H1 (cell line): ENCODE measurements at regions not wholly inside any gene's neighbourhood (a gene's known extent, or its start where the extent isn't known, plus 50 kb on each side); places are given as distances from the start of the nearest gene placed in this dataset.

Experiments
- CTCF ChIA-PET: fragments of 300-600 bp; sonication (Branson Sonifier 250); formaldehyde crosslinking; loops from one replicate; lab custom pipeline; 2021; ENCODE audit not compliant: partially characterized antibody; lab: Charles Lee
- POLR2A ChIA-PET: fragments of 300-600 bp; sonication (Branson Sonifier 250); formaldehyde crosslinking; loops from one replicate; lab custom pipeline; 2021; ENCODE audit warnings: inconsistent platforms; ENCODE audit not compliant: partially characterized antibody; lab: Charles Lee
- DNase-seq, 2 experiments: peaks; one replicate each; pipeline versions ENCODE4 v3.0.0 to v3.0.0-alpha.2; 2010 to 2022; ENCODE audit warnings: low spot score in 2 of 2, low read depth in 1 of 2, mixed read lengths in 1 of 2
- FAIRE-seq: peaks from 2 replicates; lab custom pipeline; 2011; peaks lifted over from hg19 to GRCh38; lab: Jason Lieb, UNC
- H2AFZ ChIP-seq: 2 replicates; pipeline ENCODE4 v1.8.1; 2012; ENCODE audit warnings: low read length, inconsistent platforms
- H2AK5ac ChIP-seq: 2 replicates; pipeline ENCODE4 v1.6.1; 2013; ENCODE audit warnings: low read depth, low read length
- H2BK120ac ChIP-seq: replicated peaks from 2 replicates; pipeline ENCODE3; 2013; ENCODE audit warnings: low read depth, low read length, inconsistent platforms
- H2BK12ac ChIP-seq: 2 replicates; pipeline ENCODE4 v1.6.1; 2013; ENCODE audit warnings: low read depth, low read length
- H2BK15ac ChIP-seq: 2 replicates; pipeline ENCODE4 v1.6.1; 2013; ENCODE audit warnings: low read length
- H2BK20ac ChIP-seq: 2 replicates; pipeline ENCODE4 v1.6.1; 2013; ENCODE audit warnings: low read length
- H2BK5ac ChIP-seq: 2 replicates; pipeline ENCODE4 v1.6.1; 2013; ENCODE audit warnings: low read depth, low read length
- H3K14ac ChIP-seq: 2 replicates; pipeline ENCODE4 v1.6.1; 2013; ENCODE audit warnings: inconsistent platforms; ENCODE audit not compliant: insufficient read length
- H3K18ac ChIP-seq: 2 replicates; pipeline ENCODE4 v1.6.1; 2013; ENCODE audit warnings: low read length; ENCODE audit errors: extremely low read depth
- H3K23ac ChIP-seq: 2 replicates; pipeline ENCODE4 v1.6.1; 2013; ENCODE audit warnings: inconsistent platforms; ENCODE audit not compliant: insufficient read length
- H3K23me2 ChIP-seq: 2 replicates; pipeline ENCODE4 v1.6.1; 2013; ENCODE audit warnings: low read depth, low read length
- H3K27ac ChIP-seq: 2 replicates; pipeline ENCODE4 v1.6.1; 2011; ENCODE audit warnings: low read depth, low read length, inconsistent platforms
- H3K27me3 ChIP-seq, 4 experiments: replicated peaks in 1 of 4; 1 replicate in 1 of 4; 2 replicates in 3 of 4; pipeline versions ENCODE4 v1.6.1 to v1.8.1; 2011 to 2013; ENCODE audit warnings: low read length in 3 of 4, mild to moderate bottlenecking in 3 of 4, inconsistent platforms in 2 of 4, mixed read lengths in 2 of 4, moderate library complexity in 1 of 4; ENCODE audit not compliant: control insufficient read depth in 3 of 4, insufficient read depth in 3 of 4; ENCODE audit errors: extremely low read depth in 1 of 4
- H3K36me3 ChIP-seq, 4 experiments: 2 replicates each; pipeline versions ENCODE4 v1.6.1 to v1.8.1; 2011 to 2013; ENCODE audit warnings: mild to moderate bottlenecking in 4 of 4, low read length in 3 of 4, moderate library complexity in 2 of 4, control low read depth in 1 of 4, inconsistent platforms in 1 of 4; ENCODE audit not compliant: insufficient read depth in 4 of 4, control insufficient read depth in 2 of 4
- H3K4ac ChIP-seq: replicated peaks from 2 replicates; pipeline ENCODE3; 2013; ENCODE audit warnings: low read length, low read depth, mixed read lengths, inconsistent platforms; ENCODE audit not compliant: insufficient read length
- H3K4me1 ChIP-seq, 4 experiments: replicated peaks in 1 of 4; 1 replicate in 1 of 4; 2 replicates in 3 of 4; pipeline versions ENCODE4 v1.6.1 to v1.8.1; 2011 to 2013; ENCODE audit warnings: low read length in 3 of 4, inconsistent platforms in 2 of 4, mixed read lengths in 1 of 4; ENCODE audit not compliant: insufficient read depth in 4 of 4, control insufficient read depth in 3 of 4
- H3K4me2 ChIP-seq, 2 experiments: 2 replicates each; pipeline versions ENCODE4 v1.6.1 to v1.8.1; 2011 to 2013; ENCODE audit warnings: low read depth in 2 of 2, low read length in 2 of 2, control low read depth in 1 of 2, inconsistent platforms in 1 of 2, mild to moderate bottlenecking in 1 of 2; ENCODE audit not compliant: insufficient read depth in 1 of 2
- H3K4me3 ChIP-seq, 4 experiments: fragments of 200-600, 300-600 bp in 1 of 4; sonication (generic), shearing (Covaris generic), sonication (Bioruptor Twin) in 1 of 4; 2 replicates each; pipeline versions ENCODE4 v1.5.1 to v1.8.1; 2011 to 2016; ENCODE audit warnings: low read length in 4 of 4, low read depth in 3 of 4, control low read depth in 2 of 4, inconsistent platforms in 2 of 4, mild to moderate bottlenecking in 2 of 4, mixed read lengths in 1 of 4, moderate library complexity in 1 of 4; ENCODE audit not compliant: insufficient read depth in 2 of 4; ENCODE audit errors: extremely low read depth in 1 of 4
- H3K56ac ChIP-seq: replicated peaks from 2 replicates; pipeline ENCODE3; 2013; ENCODE audit warnings: low read depth, mild to moderate bottlenecking, mixed read lengths, low read length, inconsistent platforms; ENCODE audit not compliant: insufficient read length
- H3K79me1 ChIP-seq: 2 replicates; pipeline ENCODE4 v1.6.1; 2013; ENCODE audit warnings: low read depth, low read length, control low read depth
- H3K79me2 ChIP-seq, 2 experiments: 2 replicates each; pipeline versions ENCODE4 v1.6.1 to v1.8.1; 2012 to 2013; ENCODE audit warnings: low read length in 2 of 2, mild to moderate bottlenecking in 2 of 2, inconsistent platforms in 1 of 2; ENCODE audit not compliant: insufficient read depth in 2 of 2, control insufficient read depth in 1 of 2
- H3K9ac ChIP-seq, 4 experiments: replicated peaks in 1 of 4; 1 replicate in 1 of 4; 2 replicates in 3 of 4; pipeline versions ENCODE4 v1.6.1 to v1.8.1; 2011 to 2013; ENCODE audit warnings: low read depth in 3 of 4, low read length in 3 of 4, control low read depth in 2 of 4, mild to moderate bottlenecking in 2 of 4, moderate library complexity in 2 of 4, inconsistent platforms in 1 of 4; ENCODE audit errors: extremely low read depth in 1 of 4
- H3K9me3 ChIP-seq, 2 experiments: 2 replicates each; pipeline versions ENCODE4 v1.6.1 to v1.8.1; 2012 to 2013; ENCODE audit warnings: mild to moderate bottlenecking in 2 of 2, moderate library complexity in 2 of 2, control low read depth in 1 of 2, inconsistent platforms in 1 of 2, low read depth in 1 of 2, low read length in 1 of 2, mixed read lengths in 1 of 2; ENCODE audit not compliant: insufficient read depth in 2 of 2
- H4K20me1 ChIP-seq, 2 experiments: replicated peaks in 1 of 2; 2 replicates each; pipeline versions ENCODE3 to v1.8.1; 2011 to 2013; ENCODE audit warnings: inconsistent platforms in 2 of 2, low read length in 2 of 2, mild to moderate bottlenecking in 1 of 2; ENCODE audit not compliant: insufficient read depth in 2 of 2, control insufficient read depth in 1 of 2
- H4K5ac ChIP-seq: 2 replicates; pipeline ENCODE4 v1.6.1; 2013; ENCODE audit warnings: low read length, low read depth, mixed read lengths, inconsistent platforms; ENCODE audit not compliant: insufficient read length
- H4K8ac ChIP-seq: 2 replicates; pipeline ENCODE4 v1.8.0; 2013; ENCODE audit warnings: mild to moderate bottlenecking, moderate library complexity, low read length, inconsistent platforms; ENCODE audit not compliant: insufficient read depth; ENCODE audit errors: extremely low read depth
- H4K91ac ChIP-seq: replicated peaks from 2 replicates; pipeline ENCODE3; 2013; ENCODE audit warnings: low read length, mixed read lengths, inconsistent platforms; ENCODE audit not compliant: insufficient read length
- EGR1 ChIP-seq: IDR thresholded peaks from 2 replicates; pipeline ENCODE4 v1.6.1; 2011; ENCODE audit warnings: low read depth, low read length, borderline replicate concordance
- JUND ChIP-seq: IDR thresholded peaks from 2 replicates; pipeline ENCODE4 v1.6.1; 2011; ENCODE audit warnings: mild to moderate bottlenecking, improper control_type of control experiment, low read length
- POU5F1 ChIP-seq: IDR thresholded peaks from 2 replicates; pipeline ENCODE4 v1.6.1; 2011; ENCODE audit warnings: low read depth, mild to moderate bottlenecking, low read length, moderate library complexity
- RFX5 ChIP-seq: IDR thresholded peaks from 2 replicates; pipeline ENCODE4 v1.6.1; 2011; ENCODE audit warnings: low read depth, low read length, improper control_type of control experiment, borderline replicate concordance
- SRF ChIP-seq: IDR thresholded peaks from 2 replicates; pipeline ENCODE4 v1.6.1; 2011; ENCODE audit warnings: mild to moderate bottlenecking, low read depth, low read length, moderate library complexity
- WGBS, 2 experiments: shearing (Covaris generic) in 1 of 2; methylation state at CpG; one replicate each; pipeline versions ENCODE4 v1.1.6 to v1.1.7; 2013 to 2015; ENCODE audit warnings: low lambda C conversion rate in 2 of 2, mixed read lengths in 2 of 2, inconsistent platforms in 1 of 2, low coverage in 1 of 2, missing lambda C conversion rate in 1 of 2; ENCODE audit not compliant: insufficient replicate concordance in 2 of 2, insufficient coverage in 1 of 2, insufficient read length in 1 of 2; ENCODE audit errors: extremely low coverage in 1 of 2, missing lambda C conversion rate in 1 of 2; 5-methylcytosine and 5-hydroxymethylcytosine counted together
- TF ChIP-seq, protein P1 (sequence below): IDR thresholded peaks from 2 replicates; pipeline ENCODE4 v1.6.1; 2011; ENCODE audit warnings: low read length, improper control_type of control experiment

DNA sequence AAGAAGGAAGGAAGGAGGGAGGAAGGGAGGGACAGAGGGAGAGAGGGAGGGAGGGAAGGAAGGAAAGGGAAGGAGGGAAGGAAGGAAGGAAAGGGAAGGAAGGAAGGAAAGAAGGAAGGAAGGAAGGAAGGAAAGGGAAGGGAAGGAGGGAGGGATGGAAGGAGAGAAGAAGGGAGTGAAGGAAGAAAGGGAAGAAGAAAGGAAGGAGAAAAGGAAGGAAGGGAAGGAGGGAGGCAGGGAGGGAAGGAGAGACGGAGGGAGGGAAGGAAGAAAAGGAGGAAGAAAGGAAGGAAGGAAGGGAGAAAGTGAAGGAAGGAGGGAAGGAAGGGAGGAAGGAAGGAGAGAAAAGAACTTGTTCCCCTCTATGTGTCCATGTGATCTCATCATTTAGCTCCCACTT is 465.0 kb downstream of the KCTD8 start:
- Histone ChIP-seq H3K23me2 (no peaks in the 10 kb centered on the region; the same call in 1 of the 2 replicates), H3K36me3 (no peaks in the 10 kb centered on the region), H3K4me2 (no peak overlapping the region), H4K8ac (no peak overlapping the region), H3K9me3 (no peaks in the 10 kb centered on the region), H3K4ac (no peak overlapping the region), H3K9ac (no peak overlapping the region), H2BK20ac (no peak overlapping the region), H2BK120ac (no peak overlapping the region), H3K18ac (no peak overlapping the region), H3K23ac (no peak overlapping the region), H2AK5ac (0 out of 2 replicates have a peak overlapping the region, but pooled peaks have one; percentile 87), H4K91ac (no peak overlapping the region), H2BK15ac (no peak overlapping the region), H2BK12ac (no peak overlapping the region), H3K14ac (no peak overlapping the region), H3K79me2 (no peaks in the 10 kb centered on the region), H3K4me1 (no peaks in the 10 kb centered on the region), H3K27me3 (no peaks in the 10 kb centered on the region), H3K79me1 (no peaks in the 10 kb centered on the region), H3K27ac (no peak overlapping the region), H4K5ac (no peak overlapping the region), H3K4me3 (no peak overlapping the region), H2AFZ (no peak overlapping the region), H3K56ac (no peak overlapping the region), H4K20me1 (no peaks in the 10 kb centered on the region), H2BK5ac (no peak overlapping the region)
- WGBS, 2 experiments = 40% methylated on average over 1 of the region's 1 CpG; no CpG with 5 or more reads in 1 of the 2 experiments
- ChIA-PET CTCF (no interaction called here), POLR2A (no interaction called here)
- FAIRE-seq = no peak
- TF ChIP-seq RFX5 (no peak), EGR1 (no peak), POU5F1 (no peak), JUND (no peak), SRF (no peak)
- TF ChIP-seq, protein P1, sequence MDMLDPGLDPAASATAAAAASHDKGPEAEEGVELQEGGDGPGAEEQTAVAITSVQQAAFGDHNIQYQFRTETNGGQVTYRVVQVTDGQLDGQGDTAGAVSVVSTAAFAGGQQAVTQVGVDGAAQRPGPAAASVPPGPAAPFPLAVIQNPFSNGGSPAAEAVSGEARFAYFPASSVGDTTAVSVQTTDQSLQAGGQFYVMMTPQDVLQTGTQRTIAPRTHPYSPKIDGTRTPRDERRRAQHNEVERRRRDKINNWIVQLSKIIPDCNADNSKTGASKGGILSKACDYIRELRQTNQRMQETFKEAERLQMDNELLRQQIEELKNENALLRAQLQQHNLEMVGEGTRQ = no peak
- no peak for DNase-seq
